Panc1 (cell line): ENCODE measurements at regions not wholly inside any gene's neighbourhood (a gene's known extent, or its start where the extent isn't known, plus 50 kb on each side); places are given as distances from the start of the nearest gene placed in this dataset.

Experiments
- ATAC-seq: fragments of 200-7000 bp; cut with Tn5 transposase; 2 replicates; pipeline ENCODE4 v1.9.1; 2020; ENCODE audit warnings: mild to moderate bottlenecking, moderate library complexity
- BruUV-seq: library from RNA; stranded (reverse); fragments of 400-500 nt; replicated peaks from 2 replicates; lab custom pipeline; 2021; lab: Mats Ljungman, UMichigan
- CTCF ChIA-PET: fragments of 300-600 bp; sonication (Branson Sonifier 250); formaldehyde crosslinking; loops from one replicate; lab custom pipeline; 2022; ENCODE audit warnings: antibody characterized with exemption; lab: Charles Lee
- POLR2A ChIA-PET: fragments of 300-600 bp; sonication (Branson Sonifier 250); formaldehyde crosslinking; loops from one replicate; lab custom pipeline; 2022; ENCODE audit warnings: antibody characterized with exemption; lab: Charles Lee
- DNase-seq: peaks from one replicate; pipeline ENCODE4 v3.0.0-alpha.2; 2010; ENCODE audit warnings: low read depth, low spot score
- H3K27ac ChIP-seq: 2 replicates; pipeline ENCODE4 v1.5.1; 2011; ENCODE audit warnings: mild to moderate bottlenecking, low read length, inconsistent platforms
- H3K27me3 ChIP-seq: fragments of 200-500 bp; sonication (Bioruptor generic); 2 replicates; pipeline ENCODE4 v1.6.0; 2014; ENCODE audit warnings: low read length, inconsistent platforms; ENCODE audit not compliant: control insufficient read depth, insufficient read depth
- H3K36me3 ChIP-seq: fragments of 200-500 bp; sonication (Bioruptor generic); 2 replicates; pipeline ENCODE4 v1.5.1; 2014; ENCODE audit warnings: inconsistent platforms, mild to moderate bottlenecking, low read length, moderate library complexity; ENCODE audit not compliant: control insufficient read depth, insufficient read depth
- H3K4me1 ChIP-seq: 2 replicates; pipeline ENCODE4 v1.5.1; 2011; ENCODE audit warnings: inconsistent platforms, mild to moderate bottlenecking, low read length, moderate library complexity; ENCODE audit not compliant: control insufficient read depth, insufficient read depth
- H3K4me3 ChIP-seq, 2 experiments: 2 replicates each; pipeline ENCODE4 v1.5.1; 2011 to 2012; ENCODE audit warnings: low read depth in 2 of 2, low read length in 2 of 2, mild to moderate bottlenecking in 2 of 2, inconsistent platforms in 1 of 2, moderate library complexity in 1 of 2
- H3K9me3 ChIP-seq: fragments of 200-500 bp; sonication (Bioruptor generic); 2 replicates; pipeline ENCODE4 v1.5.1; 2014; ENCODE audit warnings: low read depth, mild to moderate bottlenecking, inconsistent platforms, low read length, moderate library complexity; ENCODE audit not compliant: control insufficient read depth, insufficient read depth
- CTCF ChIP-seq: fragments of 450-650 bp; IDR thresholded peaks from 2 replicates; pipeline ENCODE4 v1.5.1; 2017; ENCODE audit warnings: mild to moderate bottlenecking
- POLR2AphosphoS5 ChIP-seq: IDR thresholded peaks from 2 replicates; pipeline ENCODE4 v1.6.1; 2012; ENCODE audit warnings: mild to moderate bottlenecking, low read depth, low read length, moderate library complexity
- REST ChIP-seq, 2 experiments: IDR thresholded peaks; 2 replicates each; pipeline ENCODE4 v1.6.1; 2011 to 2012; ENCODE audit warnings: low read depth in 2 of 2, control low read depth in 1 of 2, low read length in 1 of 2, mild to moderate bottlenecking in 1 of 2, moderate library complexity in 1 of 2; ENCODE audit not compliant: insufficient read depth in 1 of 2
- SIN3A ChIP-seq: IDR thresholded peaks from 2 replicates; pipeline ENCODE4 v1.6.1; 2012; ENCODE audit warnings: low read depth, mild to moderate bottlenecking, low read length, moderate library complexity, borderline replicate concordance; ENCODE audit not compliant: insufficient read depth
- TCF7L2 ChIP-seq: IDR thresholded peaks from 2 replicates; pipeline ENCODE4 v1.6.1; 2011; ENCODE audit warnings: mild to moderate bottlenecking, low read depth, low read length, inconsistent platforms
- in situ Hi-C: cut with HindIII; loops from 2 replicates; pipeline ENCODE4 v1.10.0; 2016; ENCODE audit warnings: low sequenced_read_pairs, low pct_unique_long_range_greater_than_20kb
- intact Hi-C: fragments of 100-400 bp; cut with micrococcal nuclease; formaldehyde crosslinking; loops from one replicate; pipeline ENCODE4 v1.10.0; 2022; ENCODE audit not compliant: unreplicated experiment

DNA sequence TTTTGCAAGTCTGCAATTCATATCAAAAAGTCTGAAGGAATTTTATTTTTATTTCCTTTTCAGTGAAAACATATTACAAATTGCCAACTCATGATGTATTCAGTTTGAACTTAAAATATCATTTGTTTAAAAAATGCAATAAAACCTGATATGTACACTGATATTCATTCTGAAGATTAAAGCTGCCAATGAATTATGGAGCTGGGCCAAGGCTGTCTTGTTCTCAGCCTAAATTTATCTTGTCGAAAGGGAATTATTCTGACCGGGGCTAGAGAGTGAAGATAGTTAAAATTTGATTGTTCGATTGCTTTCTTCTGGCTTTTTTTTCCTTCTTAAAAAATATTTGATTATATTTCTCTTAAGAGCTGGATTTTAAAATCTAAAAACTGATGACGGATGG is 54.0 kb upstream of the RBFOX1 start:
- Histone ChIP-seq H3K4me1 (no peaks in the 10 kb centered on the region), H3K27me3 (no peaks in the 10 kb centered on the region), H3K27ac (no peak overlapping the region), H3K9me3 (no peaks in the 10 kb centered on the region), H3K36me3 (no peaks in the 10 kb centered on the region), H3K4me3 (no peak overlapping the region)
- TF ChIP-seq SIN3A (no peak), POLR2AphosphoS5 (no peak), CTCF (no peak), REST (IDR thresholded peaks at IDR 0.05; ENCODE audit: insufficient read depth in 1 of 2, low read depth in 2 of 2, low read length in 1 of 2) (no peak), TCF7L2 (no peak)
- POLR2A ChIA-PET = no interaction called here
- CTCF ChIA-PET = interaction anchor here (0.6 kb wide), 1 partner anchor 115 kb away, joined by 6 read pairs; no protein-coding TSS in a partner anchor
- DNase-seq = no peak
- intact Hi-C loops = no loop called here
- in situ Hi-C loops = no loop called here
- ATAC-seq = no peak
- BruUV-seq = no TSS peak

DNA sequence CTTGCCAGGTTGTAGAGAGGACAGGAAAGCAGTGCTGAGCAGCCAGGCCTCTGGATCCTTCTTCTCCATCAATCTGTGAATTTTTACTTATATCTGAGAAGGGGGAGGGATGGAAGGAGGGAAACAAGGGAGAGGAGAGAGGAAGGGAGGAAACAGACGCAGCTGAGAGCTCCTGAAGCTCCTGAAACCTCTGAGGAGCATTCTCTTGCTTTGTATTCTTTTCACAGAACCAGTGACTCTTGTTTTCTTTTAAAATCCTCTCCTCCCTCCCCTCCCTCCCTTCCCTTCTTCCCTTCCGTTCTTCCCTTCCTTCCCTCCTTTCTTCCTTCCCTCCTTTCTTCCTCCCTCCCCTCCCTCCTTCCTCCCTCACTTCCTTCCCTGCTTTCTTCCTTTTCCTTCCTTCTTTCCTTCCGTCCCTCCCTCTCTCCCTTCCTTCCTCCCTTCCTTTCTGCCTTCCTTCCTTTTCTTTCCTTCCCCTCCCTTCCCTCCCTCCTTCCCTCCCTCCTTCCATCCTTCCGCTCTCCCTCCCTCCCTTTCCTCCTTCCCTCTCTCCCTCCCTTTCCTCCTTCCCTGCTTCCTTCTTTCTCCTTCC is 60.0 kb upstream of the RBFOX1 start:
- Histone ChIP-seq H3K27ac (no peak overlapping the region), H3K9me3 (no peaks in the 10 kb centered on the region), H3K4me1 (no peaks in the 10 kb centered on the region), H3K36me3 (no peaks in the 10 kb centered on the region), H3K27me3 (peaks cover 2% of the 10 kb centered on the region), H3K4me3 (no peak overlapping the region)
- intact Hi-C loops = no loop called here
- no TSS peak for BruUV-seq
- CTCF ChIA-PET = no interaction called here
- in situ Hi-C loops = no loop called here
- ATAC-seq (no peak), DNase-seq (no peak)
- TF ChIP-seq REST (IDR thresholded peaks at IDR 0.05; ENCODE audit: insufficient read depth in 1 of 2, low read depth in 2 of 2, low read length in 1 of 2) (no peak), CTCF (no peak), SIN3A (no peak), POLR2AphosphoS5 (no peak), TCF7L2 (no peak)
- POLR2A ChIA-PET = no interaction called here
